ENCODE measurements at regions not wholly inside any gene's neighbourhood (a gene's known extent, or its start where the extent isn't known, plus 50 kb on each side); places are given as distances from the start of the nearest gene placed in this dataset.

GRCh38 chr4:141403782-141404181 is 183.1 kb downstream of the ZNF330 start:
- ChIA-PET CTCF (no interaction called here), POLR2A (ENCODE audit: unreplicated experiment) (no interaction called here)
- TF ChIP-seq EZH2 (IDR thresholded peaks at IDR 0.05; ENCODE audit: low read depth) = no peak
- TF ChIP-seq CTCF (conservative IDR thresholded peaks at IDR 0.05) = no peak
- Histone ChIP-seq H3K9me2 (ENCODE audit: insufficient read depth) (no peaks in the 10 kb centered on the region), H3K36me3 (ENCODE audit: low read depth) (no peaks in the 10 kb centered on the region), H3K9me3 (ENCODE audit: insufficient read depth, low read depth) (no peaks in the 10 kb centered on the region), H2AFZ (no peak overlapping the region), H4K20me1 (ENCODE audit: insufficient read depth) (no peaks in the 10 kb centered on the region), H3K4me1 (replicated peaks; ENCODE audit: insufficient read depth) (no peaks in the 10 kb centered on the region), H3F3A (ENCODE audit: insufficient read depth, low read depth) (no peaks in the 10 kb centered on the region), H3K27me3 (ENCODE audit: insufficient read depth, low read depth) (no peaks in the 10 kb centered on the region), H3K4me2 (no peak overlapping the region), H3K79me2 (ENCODE audit: low read depth) (no peaks in the 10 kb centered on the region), H3K27ac (no peak overlapping the region), H3K4me3 (no peak overlapping the region)
- no peak for DNase-seq
- no TSS peak for BruUV-seq (replicated peaks)
- intact Hi-C loops (cut with micrococcal nuclease; ENCODE audit: unreplicated experiment) = no loop called here

GRCh38 chr4:141406237-141406636 is 185.5 kb downstream of the ZNF330 start:
- no peak overlapping the region for H2AFZ ChIP-seq
- no peaks in the 10 kb centered on the region for H4K20me1 ChIP-seq (ENCODE audit: insufficient read depth)
- no peaks in the 10 kb centered on the region for H3K36me3 ChIP-seq (ENCODE audit: low read depth)
- TF ChIP-seq EZH2 (IDR thresholded peaks at IDR 0.05; ENCODE audit: low read depth) (no peak), CTCF (conservative IDR thresholded peaks at IDR 0.05) (no peak)
- H3K79me2 ChIP-seq (ENCODE audit: low read depth) = no peaks in the 10 kb centered on the region
- H3K4me3 ChIP-seq = no peak overlapping the region
- BruUV-seq (replicated peaks) = no TSS peak
- H3K4me1 ChIP-seq (replicated peaks; ENCODE audit: insufficient read depth) = no peaks in the 10 kb centered on the region
- H3F3A ChIP-seq (ENCODE audit: insufficient read depth, low read depth) = no peaks in the 10 kb centered on the region
- ChIA-PET CTCF (no interaction called here), POLR2A (ENCODE audit: unreplicated experiment) (no interaction called here)
- no peak overlapping the region for H3K27ac ChIP-seq
- H3K9me3 ChIP-seq (ENCODE audit: insufficient read depth, low read depth) = peaks cover 4% of the 10 kb centered on the region; the same call in 1 of the 2 replicates
- no peak for DNase-seq
- intact Hi-C loops (cut with micrococcal nuclease; ENCODE audit: unreplicated experiment) = no loop called here
- no peaks in the 10 kb centered on the region for H3K27me3 ChIP-seq (ENCODE audit: insufficient read depth, low read depth)
- no peaks in the 10 kb centered on the region for H3K9me2 ChIP-seq (ENCODE audit: insufficient read depth)
- H3K4me2 ChIP-seq = no peak overlapping the region

- no TSS peak for BruUV-seq (replicated peaks)
- no peak overlapping the region for H3K27ac ChIP-seq
- H3K27me3 ChIP-seq (ENCODE audit: insufficient read depth, low read depth) = no peaks in the 10 kb centered on the region
- POLR2A ChIA-PET (ENCODE audit: unreplicated experiment) = no interaction called here
- no peaks in the 10 kb centered on the region for H3K9me2 ChIP-seq (ENCODE audit: insufficient read depth)
- H3K79me2 ChIP-seq (ENCODE audit: low read depth) = no peaks in the 10 kb centered on the region
- H3K36me3 ChIP-seq (ENCODE audit: low read depth) = no peaks in the 10 kb centered on the region
- DNase-seq = no peak
- H2AFZ ChIP-seq = no peak overlapping the region
- TF ChIP-seq EZH2 (IDR thresholded peaks at IDR 0.05; ENCODE audit: low read depth) = no peak
- no peak for TF ChIP-seq CTCF (conservative IDR thresholded peaks at IDR 0.05)
- H3K9me3 ChIP-seq (ENCODE audit: insufficient read depth, low read depth) = peaks cover 4% of the 10 kb centered on the region; the same call in 1 of the 2 replicates
- intact Hi-C loops (cut with micrococcal nuclease; ENCODE audit: unreplicated experiment) = no loop called here
- H3K4me2 ChIP-seq = no peak overlapping the region
- no peaks in the 10 kb centered on the region for H3K4me1 ChIP-seq (replicated peaks; ENCODE audit: insufficient read depth)
- no peak overlapping the region for H3K4me3 ChIP-seq
- CTCF ChIA-PET = no interaction called here
- H4K20me1 ChIP-seq (ENCODE audit: insufficient read depth) = no peaks in the 10 kb centered on the region
- no peaks in the 10 kb centered on the region for H3F3A ChIP-seq (ENCODE audit: insufficient read depth, low read depth)
These were observed 188.9 kb downstream of the ZNF330 start for GRCh38 chr4:141409556-141409955.
